HG03139 (cell line): ENCODE measurements at regions not wholly inside any gene's neighbourhood (a gene's known extent, or its start where the extent isn't known, plus 50 kb on each side); places are given as distances from the start of the nearest gene placed in this dataset.

ENCODE experiments used
- ATAC-seq: cut with Tn5 transposase; IDR thresholded peaks from one replicate; pipeline ENCODE4 v1.9.1; 2021; ENCODE audit not compliant: unreplicated experiment

DNA sequence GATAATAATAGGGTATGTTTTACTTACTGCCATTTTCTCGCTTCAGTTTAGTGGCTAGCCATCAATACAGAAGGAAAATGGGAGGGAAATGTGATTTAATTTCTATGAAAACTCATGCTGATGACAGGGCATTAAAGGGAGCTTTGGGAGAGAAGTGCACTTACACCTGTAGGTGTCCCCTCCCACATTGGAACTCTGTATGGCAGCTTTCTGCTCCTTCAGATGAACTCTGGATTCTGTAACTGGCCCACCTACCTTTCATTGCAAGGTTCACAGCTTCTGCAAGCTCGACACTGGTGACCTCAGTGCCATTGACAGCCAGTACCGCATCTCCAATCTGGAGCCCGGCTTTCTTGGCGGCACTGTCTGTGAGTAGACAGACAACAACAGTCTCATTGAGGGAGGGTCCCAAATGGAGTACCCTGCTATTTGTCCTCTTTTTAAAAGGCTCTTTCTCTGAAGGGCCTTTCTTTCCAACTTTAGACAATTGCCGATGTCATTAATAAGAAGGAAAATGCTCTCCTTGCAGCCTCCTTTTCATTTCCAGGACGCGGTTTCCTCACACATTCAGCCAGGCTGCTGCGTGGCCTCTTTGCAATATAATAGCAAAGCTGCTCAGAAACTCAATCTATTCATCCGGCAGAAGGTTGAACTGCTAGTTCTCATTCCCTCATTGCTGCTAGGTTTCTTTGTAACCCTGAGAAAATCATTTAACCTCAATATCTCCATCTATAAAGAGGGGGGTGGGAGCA is 63.6 kb downstream of the NUDT12 start:
- no peak for ATAC-seq

- no peak for ATAC-seq
Measured at GRCh38 chr5:103498211-103498610, 64.4 kb downstream of the NUDT12 start.

- no peak for ATAC-seq
Measured at GRCh38 chr5:103497781-103498180, 64.8 kb downstream of the NUDT12 start.

DNA sequence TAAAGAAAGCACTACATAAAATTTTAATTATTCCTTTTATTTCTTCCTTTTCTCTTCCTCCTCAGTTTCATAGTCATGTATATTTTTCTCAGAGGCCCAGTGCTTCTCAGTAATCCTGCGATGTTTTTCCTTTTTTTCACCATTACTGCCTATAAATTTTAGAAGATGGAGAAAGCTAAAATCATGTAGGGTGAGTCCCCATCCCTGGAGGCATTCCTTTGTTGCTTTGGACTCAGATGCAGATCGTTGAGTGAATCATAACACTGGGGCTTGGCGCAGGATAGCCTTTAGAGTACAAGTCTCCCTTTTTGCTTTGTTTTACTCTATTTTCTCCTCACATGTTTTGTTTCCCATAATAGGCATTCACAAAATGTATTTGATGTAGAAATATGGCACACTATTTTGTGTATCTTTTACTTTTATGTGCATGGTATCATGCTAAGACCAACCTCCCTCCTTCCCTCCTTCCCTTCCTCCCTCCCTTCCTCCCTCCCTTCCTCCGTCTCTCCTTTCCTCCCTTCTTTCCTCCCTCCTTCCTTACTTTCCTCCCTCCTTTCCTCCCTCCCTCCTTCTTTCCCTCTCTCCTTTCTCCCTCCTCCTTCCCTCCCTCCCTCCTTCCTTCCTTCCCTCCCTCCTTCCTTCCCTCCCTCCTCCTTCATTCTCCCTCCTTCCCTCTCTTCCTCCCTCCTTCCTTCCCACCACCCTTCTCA is 72.4 kb downstream of the NUDT12 start:
- ATAC-seq, result no peak

GRCh38 chr5:103489307-103489706 is 73.3 kb downstream of the NUDT12 start:
- ATAC-seq, result no peak

- no peak for ATAC-seq
Measured at GRCh38 chr5:103487822-103488493, 74.6 kb downstream of the NUDT12 start.

GRCh38 chr5:103487218-103487617 is 75.4 kb downstream of the NUDT12 start:
- no peak for ATAC-seq

- no peak for ATAC-seq
Measured at GRCh38 chr5:103486739-103487138, 75.8 kb downstream of the NUDT12 start.

DNA sequence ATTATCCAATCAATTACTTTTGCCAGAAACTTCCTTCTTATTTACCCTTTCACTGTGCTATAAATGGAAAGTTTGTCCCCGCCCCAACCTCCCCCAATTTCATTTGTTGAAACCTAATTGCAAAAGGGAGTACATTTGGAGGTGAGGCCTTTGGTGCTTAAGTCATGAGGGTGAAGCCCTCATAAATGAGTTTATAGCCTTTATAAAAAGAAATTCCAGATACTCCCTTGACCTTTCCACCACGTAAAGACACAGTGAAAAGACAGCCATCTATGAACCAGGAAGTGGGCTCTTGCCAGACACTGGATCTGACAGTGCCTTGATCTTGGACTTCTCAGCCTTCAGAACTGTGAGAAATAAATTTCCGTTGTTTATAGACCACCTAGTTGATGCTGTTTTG is 82.3 kb downstream of the NUDT12 start:
- ATAC-seq, result no peak

- ATAC-seq, result no peak
Measured at GRCh38 chr5:103477678-103478077, 84.9 kb downstream of the NUDT12 start.

DNA sequence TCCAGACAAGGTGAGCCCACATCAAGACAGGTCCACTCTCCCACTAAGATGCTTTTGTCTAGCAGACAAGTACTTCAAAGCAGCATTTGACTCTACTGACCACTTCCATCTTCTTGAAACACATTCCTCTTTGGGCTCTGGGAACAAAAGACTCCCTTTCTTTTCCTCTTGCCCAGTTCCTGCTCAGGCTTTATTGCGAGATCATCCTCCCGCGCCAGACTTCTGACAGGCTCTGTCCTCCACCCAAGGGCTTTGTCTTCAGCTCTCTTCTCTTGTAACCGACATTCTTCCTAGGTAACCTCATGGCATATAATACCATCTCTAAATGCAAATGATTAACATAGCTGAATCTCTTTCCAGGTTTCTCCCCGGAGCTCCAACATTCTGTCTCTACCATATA is 85.8 kb downstream of the NUDT12 start:
- no peak for ATAC-seq

GRCh38 chr5:103475629-103476240 is 86.9 kb downstream of the NUDT12 start:
- no peak for ATAC-seq

GRCh38 chr5:103474677-103475076 is 87.9 kb downstream of the NUDT12 start:
- ATAC-seq, result no peak

DNA sequence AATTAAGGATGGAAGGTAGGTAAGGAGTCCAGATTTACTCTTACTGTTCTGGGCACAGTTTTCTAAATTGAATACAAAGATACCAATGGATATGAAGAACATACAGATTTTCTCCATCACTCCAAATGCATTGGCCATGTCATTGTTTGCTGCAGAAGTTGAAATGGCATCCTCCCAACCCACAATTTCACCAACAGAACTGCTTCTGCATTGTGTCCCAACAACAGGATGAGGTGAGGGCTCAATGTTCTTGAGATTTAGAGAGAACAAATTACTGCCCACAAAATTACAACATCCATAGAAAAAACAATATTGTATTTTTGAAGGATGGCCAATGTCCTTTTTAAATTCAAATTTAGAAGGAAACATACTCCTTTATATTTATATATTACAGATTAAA is 88.9 kb downstream of the NUDT12 start:
- ATAC-seq, result no peak

- ATAC-seq, result no peak
Measured at GRCh38 chr5:103472830-103473229, 89.8 kb downstream of the NUDT12 start.

GRCh38 chr5:103472265-103472664 is 90.3 kb downstream of the NUDT12 start:
- no peak for ATAC-seq

DNA sequence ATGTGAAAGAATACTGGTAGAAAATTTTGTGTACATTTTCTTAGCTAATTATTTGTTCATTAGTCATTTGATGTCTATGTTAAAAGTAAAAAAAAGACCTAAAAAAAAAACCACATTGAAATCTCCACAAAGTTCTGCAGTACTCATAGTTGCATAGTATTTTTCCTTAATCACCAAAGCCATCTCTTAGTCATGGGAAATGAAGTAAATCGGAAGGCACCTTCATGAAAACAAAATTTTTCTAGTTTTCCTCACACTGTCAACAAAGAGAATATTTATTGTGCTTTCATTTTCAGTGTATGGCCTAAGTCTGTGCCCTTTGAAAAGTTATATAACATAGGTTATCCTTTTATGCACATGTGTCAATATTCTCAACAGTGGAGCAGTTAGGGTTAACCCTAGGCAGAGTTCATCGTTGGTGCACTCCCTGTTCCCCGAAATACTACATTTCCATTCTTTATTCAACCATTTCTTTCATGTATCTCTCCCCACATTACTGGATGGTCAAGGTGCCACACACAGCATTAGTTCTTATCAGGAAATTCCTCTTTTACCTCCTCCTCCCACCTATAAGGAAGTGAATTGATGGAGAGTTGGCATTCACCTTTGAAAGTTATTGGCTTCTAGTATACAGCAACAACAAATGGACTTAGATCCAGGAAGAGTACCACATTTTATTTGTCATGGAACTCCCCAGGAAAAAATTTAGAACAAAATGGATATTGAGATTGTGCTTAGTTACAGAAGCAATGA is 93.1 kb downstream of the NUDT12 start:
- no peak for ATAC-seq

- ATAC-seq, result no peak
Measured at GRCh38 chr5:103467831-103468230, 94.8 kb downstream of the NUDT12 start.

DNA sequence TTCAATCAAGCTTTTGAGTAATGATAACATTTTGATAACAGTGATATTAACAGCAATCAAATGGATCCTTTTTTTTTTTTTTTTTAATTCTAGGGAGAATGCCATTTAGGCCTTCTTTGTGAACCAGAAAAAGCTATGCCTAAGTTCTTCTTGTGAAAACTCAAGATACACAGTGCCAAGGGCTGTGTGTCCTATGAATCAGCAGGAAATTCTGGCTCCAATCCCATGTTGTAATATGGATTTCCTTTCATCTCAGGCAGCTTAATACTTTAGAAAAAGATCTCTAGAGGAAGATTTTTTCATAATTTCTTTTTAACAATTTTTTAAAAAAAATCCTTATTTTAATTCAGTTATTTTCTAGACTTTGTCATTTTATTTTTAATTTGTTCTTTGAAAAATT is 96.1 kb downstream of the NUDT12 start:
- ATAC-seq, result no peak

- ATAC-seq, result no peak
Measured at GRCh38 chr5:103465891-103466290, 96.7 kb downstream of the NUDT12 start.
